GM19397 (cell line): ENCODE measurements at regions not wholly inside any gene's neighbourhood (a gene's known extent, or its start where the extent isn't known, plus 50 kb on each side); places are given as distances from the start of the nearest gene placed in this dataset.
A peak's percentile ranks its signal among the peaks of the same experiment; 100 is the strongest.

Experiments used
- ATAC-seq: cut with Tn5 transposase; IDR thresholded peaks from one replicate; pipeline ENCODE4 v1.9.1; 2021; ENCODE audit warnings: mild to moderate bottlenecking, moderate library complexity; ENCODE audit not compliant: unreplicated experiment

DNA sequence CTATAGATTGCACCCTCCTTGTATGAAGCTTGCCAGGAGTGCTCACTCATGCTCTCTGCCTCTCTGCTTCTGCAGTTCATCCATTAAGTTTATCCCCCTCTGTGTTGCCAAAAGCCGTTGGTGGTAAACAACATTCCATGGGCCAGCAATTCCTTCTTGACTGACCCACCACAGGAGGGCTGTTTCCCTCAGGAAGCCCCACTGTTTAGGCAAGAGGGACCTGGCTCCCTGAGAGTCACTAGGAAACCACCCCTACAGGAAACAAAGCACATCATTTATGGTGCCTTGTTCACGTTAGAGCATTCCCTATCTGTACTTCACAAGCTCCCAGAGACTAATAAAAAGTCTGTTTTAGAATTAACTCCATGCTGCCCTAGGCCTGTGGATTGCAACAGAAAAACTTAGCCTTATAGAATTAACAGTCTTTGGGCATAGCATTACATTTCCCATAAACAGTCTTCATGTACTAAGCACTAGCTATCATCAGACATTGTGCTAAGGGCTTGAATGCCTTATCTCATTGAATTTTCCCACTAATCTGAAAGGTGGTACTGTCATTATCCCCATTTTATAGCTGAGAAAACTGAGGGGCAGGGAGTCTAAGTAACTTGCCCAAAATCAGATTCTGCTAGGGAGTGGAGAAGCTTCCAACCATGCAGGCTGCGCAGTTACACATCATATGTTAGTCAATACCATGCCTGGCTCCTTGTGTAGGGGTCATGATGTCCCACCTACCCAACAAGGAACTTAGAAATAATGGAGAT lies 149.9 kb downstream of the SHQ1 start:
- ATAC-seq: no peak

DNA sequence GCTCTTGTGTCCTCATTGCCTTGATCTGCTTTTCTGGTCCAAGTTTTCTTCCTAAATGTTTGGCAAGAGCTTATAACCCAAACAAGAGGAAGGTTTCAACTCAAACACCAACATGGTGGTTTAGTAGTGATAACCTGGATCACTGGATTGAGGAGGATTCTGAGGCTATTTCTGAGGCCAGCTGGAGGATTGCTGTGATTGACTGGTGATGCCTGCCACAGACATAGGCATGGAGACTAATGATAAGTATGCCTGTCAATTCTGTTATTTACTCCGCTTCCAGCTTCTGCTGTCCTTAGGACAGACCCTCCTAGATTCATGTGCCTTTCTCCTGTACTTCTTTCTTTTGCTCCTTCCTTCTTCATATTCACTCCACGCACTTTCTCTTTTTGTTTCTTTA lies 150.5 kb downstream of the SHQ1 start:
- no peak for ATAC-seq

DNA sequence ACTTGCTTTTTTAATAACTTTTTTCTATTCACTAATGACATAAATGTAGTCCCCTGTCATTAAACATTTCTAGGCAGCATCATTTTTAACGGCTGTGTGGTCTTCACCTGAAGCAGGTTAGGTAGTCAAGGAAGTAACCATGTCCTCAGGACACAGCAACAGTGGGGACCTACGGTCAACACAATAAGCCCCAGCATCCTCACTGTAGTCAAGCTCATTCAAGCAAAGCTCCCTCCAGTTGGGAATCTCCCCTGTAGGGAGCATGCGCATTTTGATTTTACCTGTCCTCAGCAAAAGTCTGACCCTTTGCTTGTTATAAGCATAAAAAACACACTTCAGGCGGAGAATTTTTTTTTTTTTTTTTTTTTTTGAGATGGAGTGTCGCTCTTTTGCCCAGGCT lies 151.4 kb downstream of the SHQ1 start:
- ATAC-seq: no peak

DNA sequence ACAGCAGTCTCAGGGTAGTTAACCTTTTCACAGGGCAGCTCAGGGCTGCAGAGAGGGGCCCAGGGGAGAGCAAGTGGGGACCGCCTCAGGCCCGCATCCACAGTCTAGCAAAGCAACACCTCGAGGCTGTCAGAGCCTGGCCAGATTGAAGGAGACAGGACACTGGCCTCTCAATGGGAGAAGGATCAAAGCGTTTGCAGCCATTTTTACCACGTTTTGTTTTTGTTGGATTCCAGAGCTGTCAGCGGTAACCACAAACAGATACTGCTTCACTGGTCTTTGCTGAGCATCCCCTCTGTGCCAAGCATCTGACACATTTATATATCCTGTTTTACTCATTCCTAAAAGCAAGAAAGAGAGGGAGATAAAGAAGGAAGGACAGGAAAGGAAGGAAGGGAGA lies 153.8 kb downstream of the SHQ1 start:
- no peak for ATAC-seq

DNA sequence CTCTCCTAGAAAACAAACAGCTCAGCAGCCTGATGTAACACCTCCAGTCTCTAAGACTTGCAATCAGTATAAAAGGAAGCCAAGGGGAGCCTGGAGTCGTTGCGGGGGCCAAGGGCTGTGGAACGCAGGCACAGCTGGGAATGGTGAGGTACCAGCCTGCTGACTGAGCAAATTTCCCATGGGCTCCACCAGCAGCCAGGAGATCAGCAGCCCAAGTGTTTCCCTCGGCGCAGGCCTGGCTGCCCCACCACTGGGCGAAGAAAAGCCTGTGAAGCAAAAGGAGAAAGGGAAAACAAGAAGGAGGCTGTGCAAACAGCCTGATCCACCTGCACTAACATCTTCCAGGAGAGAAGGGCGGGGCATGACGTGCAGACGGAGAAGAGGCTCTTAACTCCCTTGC lies 155.3 kb downstream of the SHQ1 start:
- no peak for ATAC-seq

DNA sequence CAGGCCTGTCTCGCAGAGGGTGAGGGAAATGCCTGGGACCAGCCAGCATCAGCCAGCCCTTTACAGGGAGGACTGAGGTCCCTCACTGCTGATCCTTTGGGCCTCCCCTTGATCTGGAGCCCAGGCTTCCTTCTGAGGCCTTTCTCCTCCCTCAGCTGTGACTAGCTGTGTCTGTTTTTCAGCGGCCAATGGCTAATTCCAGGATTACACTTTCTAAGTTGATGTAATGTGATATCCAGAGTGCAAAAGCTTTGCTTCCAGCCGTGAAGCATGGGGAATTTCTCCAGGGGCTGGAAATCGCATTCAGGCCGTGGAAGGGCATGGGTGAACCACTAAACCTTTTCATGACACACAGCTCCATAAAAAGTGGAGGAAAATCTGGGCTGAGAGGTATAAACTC lies 157.6 kb downstream of the SHQ1 start:
- no peak for ATAC-seq

DNA sequence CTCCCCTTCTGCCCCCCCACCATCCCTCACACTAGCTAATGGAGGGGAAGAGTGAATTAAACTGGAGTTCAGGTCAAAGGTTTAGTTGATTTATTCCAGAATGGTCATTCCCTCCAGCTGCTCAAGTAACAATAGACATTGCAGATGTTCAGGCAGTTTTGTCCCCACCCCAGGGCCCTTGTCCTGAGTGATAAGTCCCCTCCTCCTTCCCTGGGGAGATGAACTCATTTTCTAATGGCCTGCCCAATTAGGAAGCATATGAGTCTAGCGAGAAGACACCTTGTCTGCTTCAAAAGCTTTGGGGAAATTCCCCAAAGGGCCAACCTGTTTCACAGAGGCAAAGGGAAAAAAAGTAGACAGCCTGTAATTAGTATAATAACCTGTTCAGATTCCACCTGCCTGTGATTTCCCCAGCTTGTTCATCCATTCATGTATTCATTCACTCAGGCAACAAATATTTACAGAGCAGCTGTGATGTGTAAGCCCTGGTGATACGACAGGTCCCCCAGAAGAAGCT lies 165.3 kb downstream of the SHQ1 start:
- peak; percentile 49 for ATAC-seq

DNA sequence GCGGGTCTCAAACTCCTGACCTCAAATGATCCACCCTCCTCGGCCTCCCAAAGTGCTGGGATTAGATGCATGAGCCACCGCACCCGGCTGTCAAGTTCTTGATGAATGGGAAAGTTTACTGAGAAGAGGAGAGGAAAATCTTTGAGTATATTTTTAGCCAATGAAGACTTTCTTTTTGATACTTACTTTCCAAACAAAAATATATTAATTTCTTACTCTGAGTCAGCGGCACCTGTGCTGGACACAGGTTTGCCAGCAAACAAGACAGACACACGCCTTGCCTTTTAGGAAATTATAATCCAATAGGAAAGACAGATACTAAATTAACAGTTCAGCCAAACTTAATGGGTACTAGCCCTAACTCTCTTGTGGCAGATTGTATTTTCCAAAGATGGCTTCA lies 166.6 kb downstream of the SHQ1 start:
- no peak for ATAC-seq

DNA sequence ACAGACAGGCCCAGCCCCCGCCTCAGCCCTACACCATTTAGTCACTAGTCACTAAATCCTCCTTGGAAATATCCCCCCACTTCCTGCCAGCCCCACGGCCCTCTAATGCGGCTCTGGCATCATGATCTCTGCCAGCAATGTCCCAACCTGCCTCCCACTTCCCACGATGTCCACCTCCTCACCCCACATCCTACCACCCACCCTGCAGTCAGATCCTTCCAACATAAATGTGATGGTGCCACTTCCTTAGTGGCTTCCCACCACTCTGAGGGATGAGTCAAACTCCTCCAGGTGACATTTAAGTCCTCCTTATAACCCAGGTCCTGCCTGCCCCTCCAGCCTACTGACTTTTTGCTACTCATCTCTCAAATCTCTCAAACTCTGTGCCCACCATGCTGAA lies 167.5 kb downstream of the SHQ1 start:
- ATAC-seq: no peak

DNA sequence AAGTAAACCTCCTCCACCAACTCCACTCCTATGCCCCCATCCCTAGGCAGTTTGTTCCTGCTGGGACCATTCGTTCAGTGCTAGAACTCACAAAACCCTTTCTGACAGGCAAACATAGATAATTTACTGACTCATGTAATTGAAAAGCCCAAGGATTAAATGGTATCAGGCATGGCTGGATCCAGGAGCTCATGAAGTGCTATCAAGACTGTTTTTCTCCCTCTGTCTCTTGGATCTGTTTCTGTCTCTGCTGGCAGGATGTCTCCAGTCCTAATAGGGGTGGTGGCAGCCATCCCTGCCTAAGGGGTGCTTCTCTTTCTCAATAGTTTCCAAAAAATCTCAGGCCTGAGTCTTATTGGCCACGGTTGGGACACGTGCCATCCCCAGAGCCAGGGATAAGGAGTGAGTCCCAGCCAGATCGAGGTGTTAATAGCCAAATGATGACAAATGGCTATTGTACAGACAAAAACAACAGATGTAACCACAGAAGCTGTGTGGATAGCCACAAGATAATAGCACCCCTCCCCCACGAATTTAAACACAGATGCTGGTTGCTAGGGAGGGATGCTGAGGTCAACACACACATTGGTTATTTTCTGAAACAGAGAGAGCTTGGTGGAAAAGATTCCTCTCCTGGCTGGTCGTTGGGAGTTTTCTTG lies 168.6 kb downstream of the SHQ1 start:
- ATAC-seq: no peak

DNA sequence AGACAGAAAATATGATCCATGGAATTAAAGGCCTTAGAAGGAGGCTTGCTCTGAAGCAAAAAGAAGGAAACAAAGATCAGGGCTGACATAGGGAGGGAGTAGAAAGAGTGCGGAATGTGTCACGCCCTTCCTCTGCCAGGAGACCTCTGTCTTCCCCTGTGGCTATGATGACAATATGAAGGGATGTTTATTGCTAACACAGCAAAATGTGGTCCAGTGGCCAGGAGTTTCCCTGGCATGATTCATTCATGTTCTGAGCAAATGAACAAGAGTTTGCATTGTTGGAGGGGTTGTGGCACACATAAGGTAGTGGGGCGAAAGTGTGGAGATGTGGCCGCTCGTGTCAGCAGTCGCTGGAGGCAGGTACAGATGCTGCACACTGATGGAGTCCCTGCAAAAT lies 169.4 kb downstream of the SHQ1 start:
- no peak for ATAC-seq

DNA sequence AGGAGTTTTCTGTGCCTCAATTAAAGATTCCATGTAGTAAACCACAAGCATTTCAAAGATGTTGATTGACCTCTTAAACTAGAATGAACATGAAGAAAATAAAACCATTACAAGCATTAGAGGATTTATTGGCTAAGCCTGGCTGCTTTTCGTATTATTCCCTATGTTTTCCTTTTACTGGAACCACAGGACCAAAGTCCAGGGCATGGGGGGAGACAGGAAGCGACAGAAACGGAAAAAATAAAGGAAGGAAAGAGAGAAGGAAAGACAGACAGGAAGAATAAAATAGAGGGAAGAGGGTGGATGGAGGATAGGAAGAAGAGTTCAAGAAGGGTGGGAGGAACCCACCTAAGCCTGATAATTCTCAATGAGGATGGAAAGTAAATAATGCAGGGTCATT lies 169.9 kb downstream of the SHQ1 start:
- ATAC-seq: no peak

DNA sequence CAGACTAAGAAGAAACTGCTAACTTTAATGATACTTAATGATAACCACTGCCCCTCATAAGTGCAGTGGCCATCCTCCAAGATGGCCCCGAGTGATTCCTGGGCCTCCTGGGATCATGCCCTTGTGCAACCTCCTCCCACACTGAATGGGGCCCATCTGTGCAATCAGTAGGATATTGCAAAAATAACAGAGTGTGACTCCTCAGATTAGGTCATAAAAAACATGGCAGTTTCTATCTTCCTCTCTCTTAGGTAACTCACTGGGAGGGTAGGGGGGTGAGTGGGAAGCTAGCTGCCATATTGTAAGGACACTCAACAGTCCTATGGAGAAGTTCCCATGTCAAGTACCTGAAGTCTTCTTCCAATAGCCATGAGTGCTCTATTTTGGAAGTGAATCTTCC lies 173.0 kb downstream of the SHQ1 start:
- ATAC-seq: no peak

DNA sequence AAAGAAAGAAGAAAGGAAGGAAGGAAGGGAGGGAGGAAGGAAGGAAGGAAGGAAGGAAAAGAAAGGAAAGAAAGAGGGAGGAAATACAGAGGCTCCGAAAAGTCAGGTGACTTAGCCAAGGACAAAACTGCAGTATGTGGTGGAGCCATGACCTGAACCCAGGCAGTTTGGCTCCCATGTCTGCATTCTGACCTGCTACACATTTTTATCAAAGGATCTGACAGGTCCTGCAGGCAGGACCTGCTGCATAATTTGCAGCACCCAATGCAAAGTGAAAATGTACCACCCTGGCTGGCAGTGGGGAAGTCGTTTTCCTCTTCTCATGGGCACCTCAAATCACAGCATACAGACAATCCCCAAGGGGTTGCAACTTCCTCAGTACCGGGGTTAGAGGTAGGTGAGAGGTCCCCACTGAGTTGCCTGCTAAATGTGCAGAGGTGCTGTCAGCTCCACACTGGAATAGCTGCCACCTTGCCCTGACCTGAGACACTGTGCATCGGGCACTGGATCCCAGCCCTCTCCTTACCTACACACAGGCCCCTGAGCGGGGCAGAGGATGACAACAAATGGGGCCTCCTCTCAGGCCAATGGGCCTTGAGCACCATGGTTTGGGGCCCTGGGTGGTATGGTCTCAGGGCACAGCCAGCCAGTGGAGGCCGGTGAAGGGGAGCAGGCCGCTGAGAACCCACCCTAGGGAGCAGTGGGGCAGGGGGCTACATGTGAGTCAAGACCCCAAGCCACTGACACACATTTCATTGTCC lies 175.1 kb downstream of the SHQ1 start:
- no peak for ATAC-seq

DNA sequence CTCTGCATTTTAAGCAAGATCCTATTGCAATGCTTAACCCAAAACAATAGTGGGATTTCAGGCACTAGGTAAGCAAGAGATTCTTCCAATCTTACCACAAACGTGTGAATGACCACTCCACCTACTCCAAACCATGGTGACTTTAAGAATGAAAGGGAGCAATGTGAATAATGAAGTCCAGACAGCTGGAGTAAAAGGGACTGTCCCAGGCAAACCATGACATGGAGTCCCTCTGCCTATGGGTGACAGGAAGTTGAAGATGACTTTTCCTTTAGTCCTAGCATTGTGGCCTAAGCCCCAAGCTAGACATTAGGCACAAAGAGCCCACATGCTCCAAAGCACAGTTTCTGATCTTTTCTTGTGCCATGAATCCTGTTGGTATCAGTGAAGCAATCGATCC lies 179.0 kb downstream of the SHQ1 start:
- no peak for ATAC-seq

DNA sequence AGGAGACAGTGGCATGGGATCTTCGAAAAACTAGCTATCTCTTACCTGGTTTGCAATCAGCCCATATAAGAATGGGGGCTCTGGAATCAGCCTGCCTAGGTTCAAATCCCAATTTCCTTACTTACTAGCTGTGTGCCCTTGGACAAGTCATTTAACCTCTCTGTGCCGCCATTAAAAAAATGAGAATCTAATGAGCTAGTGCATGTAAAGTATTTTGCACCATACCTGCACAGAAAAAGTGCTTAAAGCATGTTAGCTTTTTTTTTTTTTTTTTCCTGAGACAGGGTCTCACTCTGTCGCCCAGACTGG lies 181.8 kb downstream of the SHQ1 start:
- ATAC-seq: no peak

DNA sequence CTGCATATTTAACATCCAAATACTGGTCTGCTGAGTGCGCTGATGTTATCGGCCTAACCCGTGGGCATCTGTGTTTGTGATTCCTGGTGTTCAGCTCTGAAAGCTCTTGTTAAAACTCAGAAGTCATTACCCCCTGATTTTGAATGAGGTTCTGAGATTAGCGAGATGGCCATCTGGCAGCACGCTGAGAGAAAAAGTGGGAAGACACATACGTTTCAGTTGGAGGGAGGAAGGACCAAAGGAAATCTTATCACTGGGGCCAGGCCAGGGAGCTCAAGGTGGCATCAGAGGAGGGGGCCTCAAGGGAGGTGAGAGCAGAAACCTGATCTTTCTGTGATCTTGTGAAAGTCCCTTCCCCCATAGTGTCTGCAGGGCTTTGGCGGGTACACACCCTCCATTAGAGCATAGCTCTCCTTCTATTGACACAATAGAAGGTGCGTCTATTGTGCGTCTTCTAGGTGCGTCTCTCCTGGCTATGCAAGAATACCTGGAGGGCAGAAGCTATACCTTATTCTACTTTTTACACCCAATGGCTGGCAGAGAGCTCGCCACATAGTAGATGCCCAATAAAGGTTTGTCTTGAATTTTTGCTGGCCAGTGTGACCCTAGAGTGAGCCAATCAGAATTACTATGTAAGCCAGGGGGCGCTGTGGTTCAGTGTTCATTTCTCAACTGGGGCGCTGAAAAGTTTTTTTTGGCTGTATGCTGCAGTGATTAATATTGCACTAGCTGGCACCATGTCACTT lies 182.4 kb downstream of the SHQ1 start:
- no peak for ATAC-seq

DNA sequence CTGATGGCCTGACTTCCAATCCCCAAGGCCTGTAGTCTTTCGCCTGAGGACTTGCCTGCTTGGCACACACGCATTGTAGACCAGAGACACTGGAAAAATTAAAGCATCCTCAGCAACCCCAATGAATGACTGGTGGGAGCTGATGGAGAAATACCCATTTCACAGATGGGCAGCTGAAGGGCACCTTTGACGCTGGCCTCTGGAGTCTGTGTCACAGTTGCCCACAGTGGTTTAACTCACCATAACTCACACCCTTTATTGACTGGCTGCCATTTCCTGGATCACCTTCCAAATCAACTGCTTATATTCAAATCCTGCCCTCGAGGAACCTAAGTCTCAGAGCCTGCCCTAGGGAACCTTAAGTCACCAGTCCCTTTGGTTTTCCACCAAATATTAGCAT lies 183.1 kb downstream of the SHQ1 start:
- no peak for ATAC-seq

DNA sequence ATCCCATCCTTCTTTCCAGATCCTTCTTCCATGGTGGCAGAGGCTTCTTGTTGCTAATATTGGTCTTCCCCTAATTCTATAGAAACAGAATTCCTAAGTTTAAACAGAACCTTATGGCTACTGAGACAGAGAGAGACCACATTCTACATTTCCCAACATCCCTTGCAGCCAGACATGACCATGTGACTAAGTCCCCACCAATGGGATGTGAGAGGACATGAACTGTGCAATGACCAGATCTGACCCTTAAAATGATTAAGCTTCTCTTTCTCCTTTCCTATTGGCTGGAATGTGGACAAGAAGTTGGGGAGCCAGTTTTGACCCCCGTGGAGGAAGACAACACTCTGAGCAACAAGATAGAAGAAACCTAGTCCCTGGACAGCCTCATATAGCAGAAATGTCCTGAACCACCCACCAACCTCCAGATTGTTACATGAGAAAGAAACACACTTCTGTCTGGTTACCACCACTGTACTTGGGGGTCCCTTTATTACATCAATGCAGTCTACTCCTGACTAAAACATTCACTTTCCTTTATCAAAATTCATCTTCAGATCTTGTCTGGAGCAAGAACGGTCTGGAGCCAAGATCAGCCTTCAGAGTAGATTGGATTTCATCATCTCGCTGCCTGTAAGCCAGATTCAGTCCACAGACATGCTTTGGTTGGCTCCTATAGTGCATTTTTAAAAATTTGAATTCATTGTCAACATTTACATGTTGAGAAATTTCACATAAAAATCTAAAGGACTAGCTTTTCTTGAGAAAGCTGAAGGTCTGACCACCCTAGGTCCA lies 183.9 kb downstream of the SHQ1 start:
- ATAC-seq: no peak

DNA sequence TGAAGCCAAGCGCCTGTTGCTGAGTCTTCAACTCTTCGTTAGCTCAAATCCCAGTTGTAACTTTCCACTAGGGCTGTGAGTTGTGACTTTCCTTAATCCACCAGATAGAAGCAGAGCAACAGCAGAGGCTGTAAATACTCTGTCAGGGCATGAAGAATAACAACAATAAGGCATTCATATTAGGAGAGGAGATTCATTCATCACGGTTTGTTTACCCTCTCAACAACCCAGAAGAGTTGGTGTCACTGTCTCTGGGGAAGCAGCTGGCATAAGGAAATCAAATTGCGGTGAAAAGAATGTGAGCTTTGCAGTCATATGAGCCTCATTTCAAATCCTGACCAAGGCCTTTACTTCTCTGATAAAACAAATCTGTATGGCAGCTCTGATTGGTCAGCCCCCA lies 184.8 kb downstream of the SHQ1 start:
- ATAC-seq: no peak

DNA sequence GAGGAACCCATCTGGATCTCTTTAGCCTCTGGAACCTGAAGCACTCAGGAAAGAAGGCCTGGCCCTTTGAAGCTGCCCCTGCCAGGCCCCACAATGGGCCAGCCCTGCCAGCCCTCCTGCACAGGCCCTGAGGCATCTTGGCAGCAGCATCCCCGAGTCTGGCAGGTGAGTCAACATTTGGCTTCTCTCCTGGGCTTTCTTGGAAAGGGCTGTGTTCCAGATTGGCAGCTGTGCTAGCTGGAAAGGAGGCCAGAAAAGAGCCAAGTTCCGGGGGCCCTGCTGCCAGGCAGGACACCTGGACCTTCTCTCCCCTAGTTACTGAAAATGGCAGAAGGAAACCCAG lies 187.2 kb downstream of the SHQ1 start:
- ATAC-seq: no peak
